NOMO-1 (cell line): ENCODE measurements at regions not wholly inside any gene's neighbourhood (a gene's known extent, or its start where the extent isn't known, plus 50 kb on each side); places are given as distances from the start of the nearest gene placed in this dataset.
"Not testable (repeated sequence)": the region's sequence is repeated elsewhere in the genome, so short reads cannot be mapped to it uniquely, and the experiment has no call there.

Experiments
- DNase-seq, 2 experiments: peaks; one replicate each; lab custom pipeline; 2025; ENCODE audit not compliant: unreplicated experiment in 2 of 2; lab: John Stamatoyannopoulos, UW

GRCh38 chr4:81746773-81747172 lies 275.1 kb upstream of the RASGEF1B start:
- no peak for DNase-seq

DNA sequence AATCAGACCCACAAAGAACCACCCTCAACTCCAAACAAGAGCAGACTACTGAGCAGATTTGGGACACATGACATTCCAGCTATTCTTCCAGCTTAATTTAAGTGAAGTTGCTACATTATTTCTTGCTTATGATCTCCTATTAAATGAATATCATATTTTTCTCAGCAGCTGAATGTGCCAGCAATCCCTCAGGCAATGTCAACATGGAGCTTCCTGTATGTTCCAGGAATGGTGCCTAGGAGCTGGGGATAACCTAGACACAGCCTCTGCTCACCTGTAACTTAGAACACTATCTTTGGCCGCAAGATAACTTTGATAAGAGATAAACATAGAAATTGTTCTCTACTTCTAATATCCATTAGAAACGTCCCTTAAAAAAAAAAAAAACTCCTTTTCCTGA lies 274.4 kb upstream of the RASGEF1B start:
- DNase-seq = no peak

DNA sequence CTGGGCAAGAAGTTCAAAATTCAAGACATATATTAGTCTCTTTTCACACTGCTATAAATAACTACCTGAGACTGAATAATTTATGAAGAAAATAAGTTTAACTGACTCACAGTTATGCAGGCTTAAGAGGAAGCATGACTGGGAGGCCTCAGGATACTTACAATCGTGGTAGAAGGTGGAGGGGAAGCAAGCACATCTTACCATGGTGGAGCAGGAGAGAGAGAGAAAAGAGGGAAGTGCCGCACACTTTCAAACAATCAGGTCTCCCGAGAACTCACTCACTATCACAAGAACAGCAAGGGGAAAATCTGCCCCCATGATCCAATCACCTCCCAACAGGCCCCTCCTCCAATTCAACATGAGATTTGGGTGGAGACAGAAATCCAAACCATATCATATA lies 273.3 kb upstream of the RASGEF1B start:
- no peak for DNase-seq

- DNase-seq = no peak
Measured at GRCh38 chr4:81743731-81744435, 272.2 kb upstream of the RASGEF1B start.

- peak; percentile 84 for DNase-seq
Measured at GRCh38 chr4:81740487-81740886, 268.8 kb upstream of the RASGEF1B start.

DNA sequence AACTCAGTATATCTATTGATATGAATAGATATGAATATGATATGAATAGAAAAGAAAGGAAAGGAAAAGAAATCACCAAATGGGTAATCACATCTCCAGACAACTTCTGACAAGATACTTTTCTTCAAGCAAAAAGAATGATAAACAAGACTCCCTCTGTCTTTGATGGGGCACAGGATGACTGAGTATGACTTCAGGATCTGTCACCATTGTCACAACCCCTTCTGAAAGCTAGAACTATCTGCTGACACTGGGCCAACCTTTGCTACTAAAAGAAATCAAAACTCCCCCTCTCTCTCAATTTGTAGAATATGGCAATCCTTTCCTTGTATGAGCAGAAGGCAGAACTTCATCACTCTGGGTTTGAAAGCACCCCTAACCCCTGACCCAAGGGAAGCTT lies 267.2 kb upstream of the RASGEF1B start:
- DNase-seq = no peak

DNA sequence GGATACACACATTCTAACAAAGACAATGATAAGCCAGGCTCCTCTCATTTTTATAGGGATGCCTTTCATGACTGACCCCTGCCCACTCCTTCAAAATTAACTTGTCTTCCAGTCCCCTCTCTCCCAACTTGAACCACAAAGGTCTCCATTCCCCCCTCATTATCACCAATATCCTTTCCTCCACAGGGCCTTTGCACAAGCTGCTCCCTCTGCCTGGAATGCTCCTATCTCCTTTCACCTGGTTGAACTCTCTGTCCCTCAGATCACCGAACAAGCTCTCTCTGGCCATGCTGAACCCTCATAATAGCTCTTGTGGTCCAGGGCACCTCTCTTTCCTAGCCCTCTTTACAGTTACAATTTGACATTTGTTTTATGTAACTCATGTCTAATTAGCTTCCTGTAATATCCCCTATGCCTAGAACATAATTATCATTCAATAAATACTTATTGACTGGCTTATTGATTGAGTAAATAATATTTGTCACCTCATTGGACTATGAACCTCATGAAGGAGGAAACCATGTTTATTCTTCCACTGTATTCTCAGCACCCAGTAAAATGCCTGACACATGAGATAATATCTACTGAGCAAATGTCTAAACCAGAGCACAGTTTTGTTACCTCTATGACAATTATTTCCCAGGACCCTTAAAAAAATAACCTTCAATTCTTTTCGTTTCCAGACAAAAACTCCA lies 266.3 kb upstream of the RASGEF1B start:
- no peak for DNase-seq

- DNase-seq = no peak
Measured at GRCh38 chr4:81736324-81736723, 264.6 kb upstream of the RASGEF1B start.

DNA sequence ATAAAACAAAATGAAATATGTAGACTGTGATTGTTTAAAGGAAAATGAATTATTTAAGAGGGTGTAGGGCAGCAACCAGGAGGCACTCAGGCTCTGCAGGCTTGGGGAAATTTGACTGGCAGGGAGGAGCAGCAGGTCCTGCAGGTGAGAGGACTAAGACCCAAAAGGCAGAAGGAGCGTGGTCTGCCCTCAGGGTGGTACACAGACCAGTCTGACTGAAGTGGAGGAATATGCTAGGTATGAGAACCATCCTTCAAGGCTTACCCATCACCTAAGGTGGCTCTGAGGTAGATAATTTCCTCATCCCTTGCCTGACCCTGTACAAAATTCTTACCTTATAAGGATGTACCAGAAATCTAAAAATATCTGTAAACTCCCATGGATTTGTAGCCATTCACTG lies 261.3 kb upstream of the RASGEF1B start:
- DNase-seq = no peak

DNA sequence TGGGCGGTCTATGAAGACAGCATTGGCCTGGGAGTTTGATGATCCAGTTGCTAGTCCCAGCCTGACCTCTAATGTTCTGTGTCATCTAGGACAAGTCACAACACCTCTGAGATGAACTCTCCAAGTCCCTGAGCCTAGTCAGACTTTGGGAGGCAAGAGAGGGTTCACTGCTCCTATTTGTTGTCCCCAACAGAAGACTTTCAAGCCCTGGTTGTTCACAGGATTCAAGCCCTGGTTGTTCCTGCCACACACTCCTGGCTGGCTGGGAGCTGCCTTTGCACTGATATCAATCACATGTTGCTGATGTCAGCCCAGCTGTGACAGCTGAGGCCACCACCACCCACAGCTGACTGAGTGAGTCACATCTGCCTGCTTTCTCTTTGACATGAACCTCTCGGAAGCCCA lies 253.2 kb upstream of the RASGEF1B start:
- DNase-seq = no peak

- no peak for DNase-seq
Measured at GRCh38 chr4:81723927-81724587, 252.3 kb upstream of the RASGEF1B start.

DNA sequence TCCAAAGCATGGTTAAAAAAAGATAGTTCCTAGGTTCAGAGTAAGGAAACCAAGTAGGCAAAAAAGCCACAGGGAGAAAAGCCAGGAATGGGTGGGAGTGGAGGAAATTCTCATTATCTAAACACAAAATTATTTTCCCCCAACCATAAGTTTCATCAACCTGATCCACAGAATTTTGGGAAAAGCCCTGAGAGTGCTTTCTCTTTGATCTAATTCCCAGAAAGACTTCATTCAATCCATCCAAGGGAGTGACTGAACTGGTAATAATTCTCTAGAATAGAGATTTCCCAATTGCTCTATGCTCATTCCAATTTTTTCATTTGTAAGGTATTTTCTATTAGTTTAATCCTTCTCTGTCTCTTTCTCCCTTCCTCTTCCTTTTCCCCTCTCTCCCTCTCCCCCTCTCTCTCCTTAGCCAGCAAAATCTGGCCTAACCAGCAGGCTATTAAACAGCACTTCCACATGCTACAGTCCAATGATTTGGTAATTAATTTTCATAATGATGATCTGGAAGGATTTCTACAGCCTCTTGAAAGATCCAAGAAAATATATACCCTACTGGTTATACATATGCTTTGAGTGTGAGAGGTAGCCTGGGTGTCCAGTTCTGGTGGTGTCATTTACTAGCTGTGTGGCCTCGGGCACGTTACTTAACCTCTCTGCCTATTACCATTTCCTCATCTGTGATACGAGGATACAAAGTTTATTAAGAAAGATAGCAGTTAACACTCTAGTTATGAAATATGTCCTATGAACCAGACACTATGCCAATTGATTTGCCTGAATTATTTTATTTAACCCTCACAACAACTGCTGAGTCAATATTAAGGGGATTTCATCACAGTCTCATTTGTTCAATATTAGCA lies 251.5 kb upstream of the RASGEF1B start:
- DNase-seq = no peak

- no peak for DNase-seq
Measured at GRCh38 chr4:81722290-81722851, 250.7 kb upstream of the RASGEF1B start.

GRCh38 chr4:81715757-81716156 lies 244.1 kb upstream of the RASGEF1B start:
- DNase-seq = no peak

- not testable (repeated sequence) for DNase-seq
Measured at GRCh38 chr4:81715357-81715756, 243.7 kb upstream of the RASGEF1B start.

DNA sequence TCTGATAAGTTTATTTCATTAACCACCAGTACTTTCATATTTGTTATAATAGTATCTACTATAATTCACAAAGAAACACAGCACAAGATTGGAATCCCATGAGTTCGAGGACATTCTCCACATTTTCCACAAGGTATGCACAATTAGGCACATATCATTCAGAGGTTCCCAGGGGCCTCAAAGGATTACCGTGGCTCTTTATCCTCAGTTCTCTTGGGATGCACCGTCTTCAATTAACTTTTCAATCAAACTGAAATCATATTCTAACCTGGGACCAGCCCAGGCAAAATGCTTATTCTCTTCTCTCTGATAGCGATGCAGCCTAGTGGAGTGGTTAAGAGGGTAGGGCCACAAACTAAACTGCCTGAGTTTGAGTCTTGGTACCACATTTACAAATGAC lies 242.6 kb upstream of the RASGEF1B start:
- DNase-seq = no peak

GRCh38 chr4:81712714-81713113 lies 241.0 kb upstream of the RASGEF1B start:
- DNase-seq = no peak

DNA sequence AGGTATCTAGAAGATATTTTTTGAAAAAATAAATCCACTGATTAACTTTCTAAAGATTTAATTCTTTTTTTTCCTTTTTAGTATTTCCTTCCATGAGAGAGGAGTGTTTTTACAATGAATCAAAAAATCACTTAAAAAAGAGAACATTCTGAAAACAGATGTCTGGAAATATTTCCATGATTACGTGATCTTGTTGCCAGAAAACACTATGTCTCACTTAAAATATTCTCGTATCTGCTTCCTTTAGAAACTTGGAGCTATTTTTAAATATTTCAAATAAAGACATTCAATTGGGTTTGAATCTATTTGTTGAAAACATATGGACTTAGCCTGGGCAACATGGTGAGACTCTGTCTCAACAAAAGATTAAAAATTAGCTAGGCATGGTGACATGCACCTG lies 232.8 kb upstream of the RASGEF1B start:
- no peak for DNase-seq

- DNase-seq = no peak
Measured at GRCh38 chr4:81700189-81700588, 228.5 kb upstream of the RASGEF1B start.

- no peak for DNase-seq
Measured at GRCh38 chr4:81698538-81699296, 227.0 kb upstream of the RASGEF1B start.
